Ishikawa (cell line): ENCODE measurements at regions not wholly inside any gene's neighbourhood (a gene's known extent, or its start where the extent isn't known, plus 50 kb on each side); places are given as distances from the start of the nearest gene placed in this dataset.

Experiments
- CEBPB ChIP-seq: IDR thresholded peaks from 2 replicates; pipeline ENCODE4 v1.6.1; 2012
- CREB1 ChIP-seq: IDR thresholded peaks from 2 replicates; pipeline ENCODE4 v1.6.1; 2012; ENCODE audit warnings: low read depth
- EGR1 ChIP-seq: IDR thresholded peaks from 2 replicates; pipeline ENCODE4 v1.6.1; 2012
- EP300 ChIP-seq: IDR thresholded peaks from 2 replicates; pipeline ENCODE4 v1.6.1; 2012; ENCODE audit warnings: borderline replicate concordance
- FOXM1 ChIP-seq: IDR thresholded peaks from 2 replicates; pipeline ENCODE4 v1.6.1; 2012; ENCODE audit warnings: low read depth, borderline replicate concordance
- NFIC ChIP-seq: IDR thresholded peaks from 2 replicates; pipeline ENCODE4 v1.6.1; 2012
- RAD21 ChIP-seq: IDR thresholded peaks from 2 replicates; pipeline ENCODE4 v1.6.1; 2012; ENCODE audit warnings: low read depth
- TAF1 ChIP-seq: IDR thresholded peaks from 2 replicates; pipeline ENCODE4 v1.6.1; 2012; ENCODE audit warnings: low read depth, mild to moderate bottlenecking
- TCF12 ChIP-seq: IDR thresholded peaks from 2 replicates; pipeline ENCODE4 v1.6.1; 2012; ENCODE audit warnings: low read depth
- TEAD4 ChIP-seq: IDR thresholded peaks from 2 replicates; pipeline ENCODE4 v1.6.1; 2012
- YY1 ChIP-seq: IDR thresholded peaks from 2 replicates; pipeline ENCODE4 v1.6.1; 2012; ENCODE audit warnings: low read depth
- ZBTB7A ChIP-seq: IDR thresholded peaks from 2 replicates; pipeline ENCODE4 v1.6.1; 2012; ENCODE audit warnings: low read depth
- TF ChIP-seq, protein P1 (sequence below): IDR thresholded peaks from 2 replicates; pipeline ENCODE4 v1.6.1; 2012
- TF ChIP-seq, protein P2 (sequence below): IDR thresholded peaks from 2 replicates; pipeline ENCODE4 v1.6.1; 2012
- TF ChIP-seq, protein P3 (sequence below): IDR thresholded peaks from 2 replicates; pipeline ENCODE4 v1.6.1; 2012; ENCODE audit warnings: low read depth, mild to moderate bottlenecking

DNA sequence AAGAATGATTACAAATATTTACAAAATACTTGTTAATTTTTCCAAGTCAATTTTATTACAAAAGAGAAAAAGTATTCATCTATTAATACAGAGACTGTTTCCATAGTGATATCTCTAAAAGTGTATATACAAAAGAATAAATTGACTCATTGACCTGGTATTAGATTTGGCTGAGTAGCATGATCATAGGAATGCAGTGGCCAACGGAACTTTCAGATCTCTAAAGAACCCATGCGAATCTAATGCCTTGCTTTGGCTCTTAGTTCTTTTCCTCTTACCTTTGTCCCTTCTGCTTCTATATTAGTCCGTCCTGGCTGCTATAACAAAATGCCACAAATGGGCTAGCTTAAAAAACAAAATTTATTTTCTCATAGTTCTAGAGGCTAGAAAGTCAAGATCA, 717.8 kb downstream of the TMTC2 start:
- no peak for TF ChIP-seq TCF12
- TF ChIP-seq NFIC, result no peak
- no peak for TF ChIP-seq EP300
- no peak for TF ChIP-seq TAF1
- no peak for TF ChIP-seq CREB1
- TF ChIP-seq CEBPB, result no peak
- TF ChIP-seq ZBTB7A, result no peak
- TF ChIP-seq, protein P1, sequence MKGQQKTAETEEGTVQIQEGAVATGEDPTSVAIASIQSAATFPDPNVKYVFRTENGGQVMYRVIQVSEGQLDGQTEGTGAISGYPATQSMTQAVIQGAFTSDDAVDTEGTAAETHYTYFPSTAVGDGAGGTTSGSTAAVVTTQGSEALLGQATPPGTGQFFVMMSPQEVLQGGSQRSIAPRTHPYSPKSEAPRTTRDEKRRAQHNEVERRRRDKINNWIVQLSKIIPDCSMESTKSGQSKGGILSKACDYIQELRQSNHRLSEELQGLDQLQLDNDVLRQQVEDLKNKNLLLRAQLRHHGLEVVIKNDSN, result no peak
- TF ChIP-seq, protein P2, sequence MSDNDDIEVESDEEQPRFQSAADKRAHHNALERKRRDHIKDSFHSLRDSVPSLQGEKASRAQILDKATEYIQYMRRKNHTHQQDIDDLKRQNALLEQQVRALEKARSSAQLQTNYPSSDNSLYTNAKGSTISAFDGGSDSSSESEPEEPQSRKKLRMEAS, result no peak
- TF ChIP-seq RAD21, result no peak
- TF ChIP-seq TEAD4, result no peak
- no peak for TF ChIP-seq FOXM1
- TF ChIP-seq EGR1, result no peak
- no peak for TF ChIP-seq YY1
- TF ChIP-seq, protein P3, sequence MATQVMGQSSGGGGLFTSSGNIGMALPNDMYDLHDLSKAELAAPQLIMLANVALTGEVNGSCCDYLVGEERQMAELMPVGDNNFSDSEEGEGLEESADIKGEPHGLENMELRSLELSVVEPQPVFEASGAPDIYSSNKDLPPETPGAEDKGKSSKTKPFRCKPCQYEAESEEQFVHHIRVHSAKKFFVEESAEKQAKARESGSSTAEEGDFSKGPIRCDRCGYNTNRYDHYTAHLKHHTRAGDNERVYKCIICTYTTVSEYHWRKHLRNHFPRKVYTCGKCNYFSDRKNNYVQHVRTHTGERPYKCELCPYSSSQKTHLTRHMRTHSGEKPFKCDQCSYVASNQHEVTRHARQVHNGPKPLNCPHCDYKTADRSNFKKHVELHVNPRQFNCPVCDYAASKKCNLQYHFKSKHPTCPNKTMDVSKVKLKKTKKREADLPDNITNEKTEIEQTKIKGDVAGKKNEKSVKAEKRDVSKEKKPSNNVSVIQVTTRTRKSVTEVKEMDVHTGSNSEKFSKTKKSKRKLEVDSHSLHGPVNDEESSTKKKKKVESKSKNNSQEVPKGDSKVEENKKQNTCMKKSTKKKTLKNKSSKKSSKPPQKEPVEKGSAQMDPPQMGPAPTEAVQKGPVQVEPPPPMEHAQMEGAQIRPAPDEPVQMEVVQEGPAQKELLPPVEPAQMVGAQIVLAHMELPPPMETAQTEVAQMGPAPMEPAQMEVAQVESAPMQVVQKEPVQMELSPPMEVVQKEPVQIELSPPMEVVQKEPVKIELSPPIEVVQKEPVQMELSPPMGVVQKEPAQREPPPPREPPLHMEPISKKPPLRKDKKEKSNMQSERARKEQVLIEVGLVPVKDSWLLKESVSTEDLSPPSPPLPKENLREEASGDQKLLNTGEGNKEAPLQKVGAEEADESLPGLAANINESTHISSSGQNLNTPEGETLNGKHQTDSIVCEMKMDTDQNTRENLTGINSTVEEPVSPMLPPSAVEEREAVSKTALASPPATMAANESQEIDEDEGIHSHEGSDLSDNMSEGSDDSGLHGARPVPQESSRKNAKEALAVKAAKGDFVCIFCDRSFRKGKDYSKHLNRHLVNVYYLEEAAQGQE, result no peak

DNA sequence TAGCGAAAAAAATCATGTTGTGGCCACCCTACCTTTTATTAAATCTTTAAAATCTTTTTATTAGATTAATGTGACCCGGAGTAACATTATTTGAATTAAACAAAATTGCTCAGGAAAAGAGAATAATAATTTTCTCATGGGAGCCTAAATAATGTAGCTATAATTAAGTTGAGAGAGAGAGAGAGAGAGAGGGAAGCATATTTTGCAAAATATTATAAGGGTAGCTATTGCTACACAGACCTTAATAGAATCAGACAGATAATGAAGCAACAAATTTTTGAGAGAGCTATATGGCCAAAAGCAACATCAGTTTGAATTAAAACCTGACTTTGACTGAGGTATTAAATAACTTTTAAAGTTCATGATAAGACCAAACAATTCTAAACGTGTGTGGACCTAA, 703.5 kb downstream of the TMTC2 start:
- TF ChIP-seq CREB1 (no peak), NFIC (no peak), TCF12 (no peak), TAF1 (no peak), CEBPB (no peak), ZBTB7A (no peak), TEAD4 (no peak), EGR1 (no peak), EP300 (no peak), FOXM1 (no peak), RAD21 (no peak), YY1 (no peak)
- TF ChIP-seq, protein P1, result no peak
- TF ChIP-seq, protein P2, result no peak
- TF ChIP-seq, protein P3, result no peak

DNA sequence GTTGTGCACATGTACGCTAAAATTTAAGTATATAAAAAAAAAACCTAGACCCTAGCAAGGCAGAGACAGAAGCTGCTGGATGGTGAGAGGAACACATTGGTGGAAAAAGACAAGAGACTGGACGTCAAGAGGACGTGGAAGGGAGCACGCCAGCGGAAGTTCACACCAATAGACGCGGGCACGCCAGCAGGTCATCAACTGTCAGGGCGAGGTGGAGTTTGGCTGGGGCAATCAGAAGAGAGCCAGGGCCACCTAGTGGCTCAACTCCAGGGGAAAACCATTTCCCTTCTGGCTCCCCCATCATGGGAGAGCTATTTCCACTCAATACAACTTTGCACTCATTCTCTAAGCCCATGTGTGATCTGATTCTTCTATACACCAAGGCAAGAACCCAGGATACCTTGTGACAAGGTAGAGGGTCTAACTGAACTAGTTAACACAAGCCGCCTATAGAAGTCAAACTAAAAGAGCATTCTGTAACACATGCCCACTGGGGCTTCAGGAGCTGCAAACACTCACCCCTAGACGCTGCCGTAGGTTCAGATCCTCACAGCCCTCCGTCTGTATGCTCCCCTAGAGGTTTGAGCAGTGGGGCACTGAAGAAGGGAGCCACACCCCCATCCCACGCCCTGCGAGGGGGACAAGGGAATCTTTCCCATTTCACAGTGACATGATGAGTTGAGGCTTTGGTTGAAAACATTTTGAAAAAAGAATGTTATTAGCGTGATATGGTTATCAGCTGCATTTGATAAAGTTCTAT, 702.7 kb downstream of the TMTC2 start:
- peak; percentile 51; the same call in 1 of the 2 replicates for TF ChIP-seq RAD21
- no peak for TF ChIP-seq EGR1

DNA sequence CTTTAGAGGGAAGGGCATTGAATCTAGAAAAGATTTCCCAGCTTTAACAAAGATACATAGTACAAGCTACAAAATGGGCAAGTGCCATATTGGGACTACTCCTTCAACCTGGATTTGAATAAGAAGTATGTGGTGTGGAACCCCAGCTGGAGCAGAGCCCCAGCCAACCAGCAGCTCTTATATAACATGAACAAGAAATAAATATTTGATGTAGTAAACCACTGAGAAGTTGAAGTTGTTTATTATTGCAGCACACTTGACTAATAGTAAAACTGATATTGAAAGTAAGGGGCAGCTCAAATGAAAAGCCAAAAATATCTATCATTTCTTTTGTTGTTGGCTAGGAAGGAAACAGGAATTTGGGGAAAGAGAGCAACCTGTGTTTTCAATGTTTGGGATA, 701.8 kb downstream of the TMTC2 start:
- TF ChIP-seq, protein P2, result no peak
- TF ChIP-seq FOXM1 (no peak), EGR1 (no peak), YY1 (no peak), CREB1 (no peak), TCF12 (no peak), RAD21 (no peak), TAF1 (no peak), CEBPB (no peak), TEAD4 (no peak), ZBTB7A (no peak), NFIC (no peak), EP300 (no peak)
- TF ChIP-seq, protein P3, result no peak
- TF ChIP-seq, protein P1, result no peak
